B cell (primary cell): ENCODE measurements at regions not wholly inside any gene's neighbourhood (a gene's known extent, or its start where the extent isn't known, plus 50 kb on each side); places are given as distances from the start of the nearest gene placed in this dataset.

ENCODE experiments used
- EZH2 ChIP-seq: IDR thresholded peaks from 2 replicates; pipeline ENCODE4 v1.6.1; 2012; ENCODE audit warnings: borderline replicate concordance, low read depth, mild to moderate bottlenecking, moderate library complexity, low read length; ENCODE audit not compliant: insufficient read depth, poor library complexity, severe bottlenecking
- TF ChIP-seq, protein P1 (sequence below): fragments of 200-600 bp; IDR thresholded peaks from one replicate; pipeline ENCODE4 v1.8.0; 2022; ENCODE audit warnings: antibody characterized with exemption, mild to moderate bottlenecking

DNA sequence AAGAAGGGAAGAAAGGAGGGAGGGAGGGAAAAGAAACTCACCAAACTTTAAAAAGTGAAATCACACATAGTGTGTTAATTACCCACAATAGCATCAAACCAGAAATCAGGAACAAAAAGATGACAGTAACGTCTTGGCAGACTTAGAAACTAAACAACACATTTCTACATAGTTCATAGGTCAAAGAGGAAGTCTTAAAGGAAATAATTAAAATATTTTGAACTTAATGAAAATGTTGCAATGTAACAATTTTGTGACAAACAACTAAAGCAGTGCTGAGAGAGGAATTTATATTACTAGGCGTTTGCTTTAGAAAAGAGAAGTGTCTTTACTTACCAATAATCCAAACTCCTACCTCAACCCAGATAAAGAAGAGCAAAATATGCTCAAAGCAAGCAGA, 505.0 kb upstream of the ID2 start:
- TF ChIP-seq, protein P1, sequence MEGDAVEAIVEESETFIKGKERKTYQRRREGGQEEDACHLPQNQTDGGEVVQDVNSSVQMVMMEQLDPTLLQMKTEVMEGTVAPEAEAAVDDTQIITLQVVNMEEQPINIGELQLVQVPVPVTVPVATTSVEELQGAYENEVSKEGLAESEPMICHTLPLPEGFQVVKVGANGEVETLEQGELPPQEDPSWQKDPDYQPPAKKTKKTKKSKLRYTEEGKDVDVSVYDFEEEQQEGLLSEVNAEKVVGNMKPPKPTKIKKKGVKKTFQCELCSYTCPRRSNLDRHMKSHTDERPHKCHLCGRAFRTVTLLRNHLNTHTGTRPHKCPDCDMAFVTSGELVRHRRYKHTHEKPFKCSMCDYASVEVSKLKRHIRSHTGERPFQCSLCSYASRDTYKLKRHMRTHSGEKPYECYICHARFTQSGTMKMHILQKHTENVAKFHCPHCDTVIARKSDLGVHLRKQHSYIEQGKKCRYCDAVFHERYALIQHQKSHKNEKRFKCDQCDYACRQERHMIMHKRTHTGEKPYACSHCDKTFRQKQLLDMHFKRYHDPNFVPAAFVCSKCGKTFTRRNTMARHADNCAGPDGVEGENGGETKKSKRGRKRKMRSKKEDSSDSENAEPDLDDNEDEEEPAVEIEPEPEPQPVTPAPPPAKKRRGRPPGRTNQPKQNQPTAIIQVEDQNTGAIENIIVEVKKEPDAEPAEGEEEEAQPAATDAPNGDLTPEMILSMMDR, result no peak
- TF ChIP-seq EZH2, result no peak
